ENCODE measurements at regions not wholly inside any gene's neighbourhood (a gene's known extent, or its start where the extent isn't known, plus 50 kb on each side); places are given as distances from the start of the nearest gene placed in this dataset.

GRCh38 chr20:11043001-11043400, 369.2 kb upstream of the JAG1 start:
- Histone ChIP-seq H3K4me3 (ENCODE audit: insufficient read depth, low read depth, low read length) (no peak overlapping the region), H2AFZ (ENCODE audit: low read depth, low read length) (no peak overlapping the region), H3K4me1 (ENCODE audit: insufficient read depth, low read length) (no peaks in the 10 kb centered on the region), H3K27ac (ENCODE audit: low read depth, low read length) (no peak overlapping the region), H3K79me2 (ENCODE audit: insufficient read depth, low read length) (no peaks in the 10 kb centered on the region), H3K4me2 (ENCODE audit: low read length) (no peak overlapping the region), H4K20me1 (ENCODE audit: insufficient read depth, low read length) (no peaks in the 10 kb centered on the region), H3K9me3 (ENCODE audit: insufficient read depth, low read depth, low read length) (no peaks in the 10 kb centered on the region), H3K27me3 (ENCODE audit: insufficient read depth, low read length) (no peaks in the 10 kb centered on the region), H3K9ac (ENCODE audit: low read length) (no peak overlapping the region), H3K36me3 (ENCODE audit: insufficient read depth, low read length) (no peaks in the 10 kb centered on the region)
- Mint-ChIP-seq H3K4me3 (ENCODE audit: unreplicated experiment) (no peak overlapping the region), H3K36me3 (ENCODE audit: low read depth, unreplicated experiment) (no peaks in the 10 kb centered on the region), H3K4me1 (ENCODE audit: low read depth, unreplicated experiment) (peaks cover 12% of the 10 kb centered on the region), H3K27me3 (ENCODE audit: low read depth, unreplicated experiment) (no peaks in the 10 kb centered on the region), H3K27ac (ENCODE audit: unreplicated experiment) (no peak overlapping the region), H3K9me3 (ENCODE audit: unreplicated experiment) (peaks cover 2% of the 10 kb centered on the region)
- TF ChIP-seq EZH2 (IDR thresholded peaks at IDR 0.05; ENCODE audit: insufficient read depth, low read length), result no peak
- TF ChIP-seq CTCF (IDR thresholded peaks at IDR 0.05; ENCODE audit: insufficient read depth, low read depth, low read length), result no peak
- FAIRE-seq (no peak), DNase-seq (ENCODE audit: low read depth) (no peak)

GRCh38 chr20:11044561-11044960, 370.8 kb upstream of the JAG1 start:
- Histone ChIP-seq H3K27me3 (ENCODE audit: insufficient read depth, low read length) (no peaks in the 10 kb centered on the region), H4K20me1 (ENCODE audit: insufficient read depth, low read length) (no peaks in the 10 kb centered on the region), H3K4me2 (ENCODE audit: low read length) (no peak overlapping the region), H3K79me2 (ENCODE audit: insufficient read depth, low read length) (no peaks in the 10 kb centered on the region), H2AFZ (ENCODE audit: low read depth, low read length) (no peak overlapping the region), H3K9ac (ENCODE audit: low read length) (no peak overlapping the region), H3K4me3 (ENCODE audit: insufficient read depth, low read depth, low read length) (no peak overlapping the region), H3K27ac (ENCODE audit: low read depth, low read length) (no peak overlapping the region), H3K4me1 (ENCODE audit: insufficient read depth, low read length) (no peaks in the 10 kb centered on the region), H3K36me3 (ENCODE audit: insufficient read depth, low read length) (no peaks in the 10 kb centered on the region), H3K9me3 (ENCODE audit: insufficient read depth, low read depth, low read length) (no peaks in the 10 kb centered on the region)
- Mint-ChIP-seq H3K4me1 (ENCODE audit: low read depth, unreplicated experiment) (peaks cover 12% of the 10 kb centered on the region), H3K27me3 (ENCODE audit: low read depth, unreplicated experiment) (no peaks in the 10 kb centered on the region), H3K36me3 (ENCODE audit: low read depth, unreplicated experiment) (no peaks in the 10 kb centered on the region), H3K9me3 (ENCODE audit: unreplicated experiment) (peaks cover 2% of the 10 kb centered on the region), H3K27ac (ENCODE audit: unreplicated experiment) (no peak overlapping the region), H3K4me3 (ENCODE audit: unreplicated experiment) (no peak overlapping the region)
- no peak for TF ChIP-seq CTCF (IDR thresholded peaks at IDR 0.05; ENCODE audit: insufficient read depth, low read depth, low read length)
- TF ChIP-seq EZH2 (IDR thresholded peaks at IDR 0.05; ENCODE audit: insufficient read depth, low read length), result no peak
- no peak for DNase-seq (ENCODE audit: low read depth)
- peak; percentile 9 for FAIRE-seq

- Histone ChIP-seq H3K9ac (ENCODE audit: low read length) (no peak overlapping the region), H3K79me2 (ENCODE audit: insufficient read depth, low read length) (no peaks in the 10 kb centered on the region), H3K4me3 (ENCODE audit: insufficient read depth, low read depth, low read length) (no peak overlapping the region), H3K4me2 (ENCODE audit: low read length) (no peak overlapping the region), H2AFZ (ENCODE audit: low read depth, low read length) (no peak overlapping the region), H3K27ac (ENCODE audit: low read depth, low read length) (no peak overlapping the region), H3K9me3 (ENCODE audit: insufficient read depth, low read depth, low read length) (no peaks in the 10 kb centered on the region), H3K4me1 (ENCODE audit: insufficient read depth, low read length) (no peaks in the 10 kb centered on the region), H3K27me3 (ENCODE audit: insufficient read depth, low read length) (no peaks in the 10 kb centered on the region), H3K36me3 (ENCODE audit: insufficient read depth, low read length) (no peaks in the 10 kb centered on the region), H4K20me1 (ENCODE audit: insufficient read depth, low read length) (no peaks in the 10 kb centered on the region)
- no peaks in the 10 kb centered on the region for H3K36me3 Mint-ChIP-seq (ENCODE audit: low read depth, unreplicated experiment)
- peaks cover 2% of the 10 kb centered on the region for H3K9me3 Mint-ChIP-seq (ENCODE audit: unreplicated experiment)
- H3K4me3 Mint-ChIP-seq (ENCODE audit: unreplicated experiment), result no peak overlapping the region
- TF ChIP-seq EZH2 (IDR thresholded peaks at IDR 0.05; ENCODE audit: insufficient read depth, low read length), result no peak
- TF ChIP-seq CTCF (IDR thresholded peaks at IDR 0.05; ENCODE audit: insufficient read depth, low read depth, low read length), result no peak
- no peak for DNase-seq (ENCODE audit: low read depth)
- peaks cover 12% of the 10 kb centered on the region for H3K4me1 Mint-ChIP-seq (ENCODE audit: low read depth, unreplicated experiment)
- no peaks in the 10 kb centered on the region for H3K27me3 Mint-ChIP-seq (ENCODE audit: low read depth, unreplicated experiment)
- no peak for FAIRE-seq
- H3K27ac Mint-ChIP-seq (ENCODE audit: unreplicated experiment), result no peak overlapping the region
Measured at GRCh38 chr20:11045412-11046175, 371.8 kb upstream of the JAG1 start.
